Naive thymus-derived CD4-positive, alpha-beta T cell (primary cell): ENCODE measurements at regions not wholly inside any gene's neighbourhood (a gene's known extent, or its start where the extent isn't known, plus 50 kb on each side); places are given as distances from the start of the nearest gene placed in this dataset.
A peak's percentile ranks its signal among the peaks of the same experiment; 100 is the strongest.

ENCODE experiments used
- ATAC-seq: fragments of 150-1000 bp; cut with Tn5 transposase; 2 replicates; pipeline ENCODE4 v1.10.0; 2021; ENCODE audit warnings: mild to moderate bottlenecking, moderate library complexity
- CTCF ChIA-PET: fragments of 350-600 bp; sonication (Branson Sonifier 250); formaldehyde crosslinking; loops from one replicate; lab custom pipeline; 2021; ENCODE audit warnings: antibody characterized with exemption; lab: Charles Lee
- POLR2A ChIA-PET: fragments of 350-600 bp; sonication (Branson Sonifier 250); formaldehyde crosslinking; loops from one replicate; lab custom pipeline; 2021; ENCODE audit warnings: antibody characterized with exemption, inconsistent platforms; lab: Charles Lee
- DNase-seq, 9 donors: peaks; one replicate each; pipeline versions ENCODE4 v3.0.0 to v3.0.0-alpha.2; 2020 to 2022; ENCODE audit warnings: mixed read lengths in 1 of 9
- H3K27ac ChIP-seq: one replicate; pipeline ENCODE4 v1.7.0; 2013; ENCODE audit warnings: mild to moderate bottlenecking, low read depth, low read length, moderate library complexity
- H3K27me3 ChIP-seq, 2 donors: one replicate each; pipeline ENCODE4 v1.7.0; 2013; ENCODE audit warnings: low read length in 2 of 2, mild to moderate bottlenecking in 2 of 2, moderate library complexity in 2 of 2; ENCODE audit not compliant: control insufficient read depth in 2 of 2, insufficient read depth in 2 of 2
- H3K36me3 ChIP-seq, 3 experiments: 1 replicate in 2 of 3; 2 replicates in 1 of 3; pipeline ENCODE4 v1.7.0; 2013; ENCODE audit warnings: low read length in 3 of 3, mild to moderate bottlenecking in 3 of 3, moderate library complexity in 1 of 3; ENCODE audit not compliant: insufficient read depth in 3 of 3, control insufficient read depth in 2 of 3
- H3K4me1 ChIP-seq, 2 donors: one replicate each; pipeline ENCODE4 v1.7.0; 2013; ENCODE audit warnings: low read length in 2 of 2, mild to moderate bottlenecking in 2 of 2, moderate library complexity in 1 of 2; ENCODE audit not compliant: control insufficient read depth in 2 of 2, insufficient read depth in 2 of 2
- H3K4me3 ChIP-seq: 2 replicates; pipeline ENCODE4 v1.7.0; 2013; ENCODE audit warnings: mild to moderate bottlenecking, low read length
- H3K9me3 ChIP-seq, 3 experiments: 1 replicate in 2 of 3; 2 replicates in 1 of 3; pipeline ENCODE4 v1.7.0; 2013; ENCODE audit warnings: low read length in 3 of 3; ENCODE audit not compliant: control insufficient read depth in 2 of 3
- H3K27ac Mint-ChIP-seq, 9 donors: one replicate each; pipeline ENCODE4 v1.8.0; 2020 to 2022; ENCODE audit warnings: mixed read lengths in 9 of 9, mild to moderate bottlenecking in 8 of 9, moderate library complexity in 5 of 9, inconsistent platforms in 2 of 9
- H3K27me3 Mint-ChIP-seq, 5 donors: one replicate each; pipeline ENCODE4 v1.8.0; 2021 to 2022; ENCODE audit warnings: mixed read lengths in 5 of 5, mild to moderate bottlenecking in 1 of 5
- H3K36me3 Mint-ChIP-seq, 5 donors: one replicate each; pipeline ENCODE4 v1.8.0; 2020 to 2022; ENCODE audit warnings: mixed read lengths in 5 of 5, mild to moderate bottlenecking in 3 of 5, inconsistent platforms in 1 of 5
- H3K4me1 Mint-ChIP-seq, 7 donors: one replicate each; pipeline ENCODE4 v1.8.0; 2020 to 2022; ENCODE audit warnings: mixed read lengths in 7 of 7, mild to moderate bottlenecking in 3 of 7, inconsistent platforms in 1 of 7
- H3K4me3 Mint-ChIP-seq, 10 donors: one replicate each; pipeline ENCODE4 v1.8.0; 2020 to 2022; ENCODE audit warnings: mild to moderate bottlenecking in 10 of 10, mixed read lengths in 10 of 10, moderate library complexity in 6 of 10, inconsistent platforms in 2 of 10
- H3K9me3 Mint-ChIP-seq, 11 donors: one replicate each; pipeline ENCODE4 v1.8.0; 2020 to 2022; ENCODE audit warnings: mixed read lengths in 11 of 11, mild to moderate bottlenecking in 4 of 11, inconsistent platforms in 1 of 11, moderate library complexity in 1 of 11
- intact Hi-C, 2 donors: fragments of 100-400 bp; cut with micrococcal nuclease; formaldehyde crosslinking; loops; one replicate each; pipeline ENCODE4 v1.15.1; 2023

DNA sequence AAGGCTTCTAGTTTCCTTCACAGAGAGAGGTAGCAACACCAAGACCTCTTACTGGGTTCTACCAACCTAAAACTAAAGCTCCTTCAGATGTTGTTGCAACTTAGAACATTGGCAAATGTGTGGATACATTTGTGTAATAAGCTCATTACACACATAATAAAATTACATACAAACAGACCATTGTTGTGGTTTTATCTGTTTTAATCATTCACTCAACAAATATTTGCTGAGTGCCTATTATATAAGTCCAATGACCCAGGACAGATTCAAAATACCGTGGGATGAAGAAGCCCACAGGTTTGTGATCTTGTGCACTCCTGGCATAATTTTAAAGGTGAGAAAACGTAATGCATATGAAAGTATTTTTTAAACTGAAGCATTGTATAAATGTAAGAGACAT lies 160.4 kb upstream of the NPVF start:
- H3K27ac Mint-ChIP-seq, result no peak overlapping the region
- DNase-seq, result no peak
- H3K27ac ChIP-seq, result no peak overlapping the region
- H3K4me3 ChIP-seq, result no peak overlapping the region
- no peak for ATAC-seq
- H3K4me1 Mint-ChIP-seq, result peaks cover 0 to 9% (median 0%) of the 10 kb centered on the region in 7 donors
- H3K27me3 ChIP-seq, result no peaks in the 10 kb centered on the region
- no peak overlapping the region for H3K4me3 Mint-ChIP-seq
- peaks cover 0 to 18% (median 6%) of the 10 kb centered on the region in 5 donors for H3K27me3 Mint-ChIP-seq
- POLR2A ChIA-PET, result no interaction called here
- intact Hi-C loops, result loop anchor here (1.0 to 2.0 kb wide), 3 partner anchors 129 to 208 kb away; a partner anchor contains a TSS
- CTCF ChIA-PET, result interaction anchor here (0.9 to 9.5 kb wide), 5 partner anchors 8 to 187 kb away, joined by 3 to 158 read pairs (median 12); no protein-coding TSS in a partner anchor
- H3K4me1 ChIP-seq, result no peaks in the 10 kb centered on the region
- H3K36me3 Mint-ChIP-seq, result no peaks in the 10 kb centered on the region
- no peaks in the 10 kb centered on the region for H3K36me3 ChIP-seq
- no peaks in the 10 kb centered on the region for H3K9me3 Mint-ChIP-seq
- H3K9me3 ChIP-seq, result no peaks in the 10 kb centered on the region

- Histone ChIP-seq H3K27me3 (no peaks in the 10 kb centered on the region), H3K36me3 (no peaks in the 10 kb centered on the region), H3K27ac (no peak overlapping the region), H3K4me1 (no peaks in the 10 kb centered on the region), H3K4me3 (no peak overlapping the region), H3K9me3 (no peaks in the 10 kb centered on the region)
- Mint-ChIP-seq H3K36me3 (no peaks in the 10 kb centered on the region), H3K4me1 (peaks cover 0 to 9% (median 0%) of the 10 kb centered on the region in 7 donors), H3K27me3 (peaks cover 0 to 22% (median 6%) of the 10 kb centered on the region in 5 donors), H3K4me3 (no peak overlapping the region), H3K9me3 (no peaks in the 10 kb centered on the region), H3K27ac (peak overlapping the region in 2 of 9 donors; percentile 41 to 75)
- ChIA-PET POLR2A (no interaction called here), CTCF (interaction anchor here (1.4 to 9.5 kb wide), 4 partner anchors 106 to 182 kb away, joined by 4 to 158 read pairs (median 45); no protein-coding TSS in a partner anchor)
- intact Hi-C loops, result loop anchor here (1.0 to 5.0 kb wide), 4 partner anchors 130 to 463 kb away; a partner anchor contains a TSS
- peak in 7 of 9 donors; percentile 32 to 67 (median 51) for DNase-seq
- peak; percentile 61 for ATAC-seq
These were observed 161.3 kb upstream of the NPVF start for GRCh38 chr7:25389489-25390106.

DNA sequence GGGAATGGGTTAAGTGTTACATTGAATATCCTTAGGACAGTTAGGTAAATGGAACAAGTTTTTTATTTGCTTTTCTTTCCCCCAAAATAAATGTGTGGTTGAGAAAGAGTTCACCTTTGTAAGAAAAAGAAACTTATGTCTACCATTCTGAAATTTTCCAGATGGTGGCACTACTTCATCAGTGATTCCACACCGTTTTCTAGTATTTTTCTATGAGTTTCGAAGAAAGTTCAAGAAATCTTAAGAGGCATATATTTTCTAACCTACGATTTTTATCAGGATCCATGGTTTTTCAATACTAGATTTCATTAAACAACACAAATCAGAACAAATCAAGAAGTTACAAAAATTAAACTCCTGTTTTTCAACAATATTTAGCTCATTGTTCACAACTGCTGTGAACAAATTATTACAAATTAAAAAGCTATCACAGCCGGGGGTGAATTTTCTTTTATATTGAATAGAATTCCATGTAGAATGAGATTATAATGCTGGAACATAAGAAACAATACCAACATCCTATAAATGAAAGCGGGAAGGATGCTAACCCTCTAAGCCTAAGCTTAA lies 163.1 kb upstream of the NPVF start:
- ATAC-seq (no peak), DNase-seq (peak in 6 of 9 donors; percentile 24 to 46 (median 34))
- Histone ChIP-seq H3K27me3 (no peaks in the 10 kb centered on the region), H3K4me1 (no peaks in the 10 kb centered on the region), H3K4me3 (no peak overlapping the region), H3K9me3 (no peaks in the 10 kb centered on the region), H3K36me3 (no peaks in the 10 kb centered on the region), H3K27ac (no peak overlapping the region)
- POLR2A ChIA-PET, result interaction anchor here (0.6 to 1.0 kb wide), 3 partner anchors 154 to 183 kb away, joined by 3 to 4 read pairs (median 3); no protein-coding TSS in a partner anchor
- Mint-ChIP-seq H3K4me1 (peaks cover 0 to 9% (median 0%) of the 10 kb centered on the region in 7 donors), H3K27me3 (peaks cover 0 to 23% (median 0%) of the 10 kb centered on the region in 5 donors), H3K27ac (no peak overlapping the region), H3K9me3 (no peaks in the 10 kb centered on the region), H3K4me3 (no peak overlapping the region), H3K36me3 (no peaks in the 10 kb centered on the region)
- intact Hi-C loops, result loop anchor here (1.0 to 5.0 kb wide), 2 partner anchors 175 to 461 kb away; no protein-coding TSS in a partner anchor
- CTCF ChIA-PET, result interaction anchor here (0.7 to 9.5 kb wide), 12 partner anchors 12 to 779 kb away, joined by 3 to 158 read pairs (median 4); no protein-coding TSS in a partner anchor

- Mint-ChIP-seq H3K27ac (no peak overlapping the region), H3K27me3 (peaks cover 0 to 23% (median 0%) of the 10 kb centered on the region in 5 donors), H3K4me1 (peaks cover 0 to 9% (median 0%) of the 10 kb centered on the region in 7 donors), H3K36me3 (no peaks in the 10 kb centered on the region), H3K4me3 (no peak overlapping the region), H3K9me3 (no peaks in the 10 kb centered on the region)
- Histone ChIP-seq H3K9me3 (no peaks in the 10 kb centered on the region), H3K27ac (no peak overlapping the region), H3K4me3 (no peak overlapping the region), H3K27me3 (no peaks in the 10 kb centered on the region), H3K36me3 (no peaks in the 10 kb centered on the region), H3K4me1 (no peaks in the 10 kb centered on the region)
- intact Hi-C loops, result loop anchor here (1.0 to 5.0 kb wide), 2 partner anchors 174 to 460 kb away; no protein-coding TSS in a partner anchor
- ATAC-seq (no peak), DNase-seq (no peak)
- ChIA-PET CTCF (interaction anchor here (0.7 to 9.5 kb wide), 13 partner anchors 12 to 778 kb away, joined by 3 to 158 read pairs (median 4); no protein-coding TSS in a partner anchor), POLR2A (interaction anchor here (0.6 to 1.0 kb wide), 3 partner anchors 155 to 182 kb away, joined by 3 to 4 read pairs (median 3); no protein-coding TSS in a partner anchor)
These were observed 163.8 kb upstream of the NPVF start for GRCh38 chr7:25391961-25392587.

GRCh38 chr7:25392588-25393338 lies 164.5 kb upstream of the NPVF start:
- H3K9me3 Mint-ChIP-seq, result no peaks in the 10 kb centered on the region
- ChIA-PET POLR2A (no interaction called here), CTCF (interaction anchor here (1.0 to 9.5 kb wide), 8 partner anchors 14 to 459 kb away, joined by 3 to 158 read pairs (median 6); no protein-coding TSS in a partner anchor)
- no peak overlapping the region for H3K4me3 ChIP-seq
- H3K27me3 Mint-ChIP-seq, result peaks cover 0 to 23% (median 0%) of the 10 kb centered on the region in 5 donors
- no peaks in the 10 kb centered on the region for H3K27me3 ChIP-seq
- no peaks in the 10 kb centered on the region for H3K9me3 ChIP-seq
- peaks cover 0 to 9% (median 0%) of the 10 kb centered on the region in 7 donors for H3K4me1 Mint-ChIP-seq
- H3K4me1 ChIP-seq, result no peaks in the 10 kb centered on the region
- no peak overlapping the region for H3K27ac ChIP-seq
- no peak overlapping the region for H3K4me3 Mint-ChIP-seq
- ATAC-seq (no peak), DNase-seq (no peak)
- no peak overlapping the region for H3K27ac Mint-ChIP-seq
- intact Hi-C loops, result loop anchor here in 1 of 2 donors (5.0 kb wide), 1 partner anchor 460 kb away; no protein-coding TSS in a partner anchor
- no peaks in the 10 kb centered on the region for H3K36me3 ChIP-seq
- no peaks in the 10 kb centered on the region for H3K36me3 Mint-ChIP-seq

DNA sequence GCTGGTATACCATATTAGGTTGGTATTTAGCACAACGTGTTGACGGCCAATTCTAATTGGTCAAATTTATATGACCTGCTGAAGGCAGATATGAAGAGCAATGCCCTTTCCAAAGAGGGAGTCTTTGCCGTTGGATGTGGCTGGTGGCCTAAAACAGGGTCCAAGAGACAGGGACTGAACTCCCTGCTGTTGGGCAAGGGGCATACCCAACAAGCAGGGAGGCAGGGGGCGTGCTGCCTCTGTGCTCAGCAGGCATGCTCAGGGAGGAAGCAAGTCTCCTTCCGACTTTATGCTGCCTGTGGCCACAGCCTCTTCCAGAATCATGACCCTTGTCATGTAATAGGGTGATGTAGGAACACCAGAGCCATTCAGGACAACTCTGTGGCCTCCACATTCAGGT lies 167.7 kb upstream of the NPVF start:
- H3K36me3 Mint-ChIP-seq, result no peaks in the 10 kb centered on the region
- POLR2A ChIA-PET, result no interaction called here

More for the DNA sequence above, 167.7 kb upstream of the NPVF start:
- Mint-ChIP-seq H3K9me3 (no peaks in the 10 kb centered on the region), H3K27ac (no peak overlapping the region), H3K4me3 (no peak overlapping the region), H3K27me3 (peaks cover 0 to 12% (median 3%) of the 10 kb centered on the region in 5 donors), H3K4me1 (peaks cover 0 to 4% (median 0%) of the 10 kb centered on the region in 7 donors)
- no peak for DNase-seq
- Histone ChIP-seq H3K4me1 (no peaks in the 10 kb centered on the region), H3K27me3 (no peaks in the 10 kb centered on the region), H3K36me3 (no peaks in the 10 kb centered on the region), H3K9me3 (no peaks in the 10 kb centered on the region), H3K4me3 (no peak overlapping the region), H3K27ac (no peak overlapping the region)
- CTCF ChIA-PET, result interaction anchor here (0.8 to 9.5 kb wide), 3 partner anchors 166 to 176 kb away, joined by 3 to 158 read pairs (median 3); no protein-coding TSS in a partner anchor
- no peak for ATAC-seq
- intact Hi-C loops, result no loop called here
